Activated CD4-positive, alpha-beta memory T cell treated with anti-CD3 and anti-CD28 coated beads, Interleukin-2, amount 10 ng/mL, durations not matched to agents 7 days and 5 days (primary cell): ENCODE measurements at regions not wholly inside any gene's neighbourhood (a gene's known extent, or its start where the extent isn't known, plus 50 kb on each side); places are given as distances from the start of the nearest gene placed in this dataset.
"Not testable (repeated sequence)": the region's sequence is repeated elsewhere in the genome, so short reads cannot be mapped to it uniquely, and the experiment has no call there.

Experiments used
- CTCF ChIA-PET: fragments of 350-600 bp; sonication (Branson Sonifier 250); formaldehyde crosslinking; loops from one replicate; lab custom pipeline; 2021; ENCODE audit warnings: antibody characterized with exemption, inconsistent platforms; lab: Charles Lee
- POLR2A ChIA-PET: fragments of 350-600 bp; sonication (Branson Sonifier 250); formaldehyde crosslinking; loops from one replicate; lab custom pipeline; 2021; ENCODE audit warnings: antibody characterized with exemption; lab: Charles Lee
- DNase-seq: peaks from one replicate; pipeline ENCODE4 v3.0.0-alpha.2; 2020
- H3K27ac Mint-ChIP-seq: one replicate; pipeline ENCODE4 v1.8.0; 2021; ENCODE audit warnings: mild to moderate bottlenecking, mixed read lengths
- H3K27me3 Mint-ChIP-seq: one replicate; pipeline ENCODE4 v1.8.0; 2021; ENCODE audit warnings: mixed read lengths
- H3K36me3 Mint-ChIP-seq: one replicate; pipeline ENCODE4 v1.8.0; 2021; ENCODE audit warnings: low read depth, mixed read lengths
- H3K4me1 Mint-ChIP-seq: one replicate; pipeline ENCODE4 v1.8.0; 2021; ENCODE audit warnings: mixed read lengths
- H3K4me3 Mint-ChIP-seq: one replicate; pipeline ENCODE4 v1.8.0; 2021; ENCODE audit warnings: mild to moderate bottlenecking, mixed read lengths
- H3K9me3 Mint-ChIP-seq: one replicate; pipeline ENCODE4 v1.8.0; 2021; ENCODE audit warnings: mixed read lengths

- no peaks in the 10 kb centered on the region for H3K27me3 Mint-ChIP-seq
- no peaks in the 10 kb centered on the region for H3K4me1 Mint-ChIP-seq
- CTCF ChIA-PET: no interaction called here
- no peaks in the 10 kb centered on the region for H3K9me3 Mint-ChIP-seq
- POLR2A ChIA-PET: no interaction called here
- DNase-seq: no peak
- H3K36me3 Mint-ChIP-seq: no peaks in the 10 kb centered on the region
- H3K4me3 Mint-ChIP-seq: no peak overlapping the region
- no peak overlapping the region for H3K27ac Mint-ChIP-seq
Measured at GRCh38 chr5:62933261-62933660, 354.6 kb downstream of the LRRC70 start.

- H3K4me3 Mint-ChIP-seq: no peak overlapping the region
- CTCF ChIA-PET: no interaction called here
- no peaks in the 10 kb centered on the region for H3K9me3 Mint-ChIP-seq
Measured at GRCh38 chr5:62931153-62931950, 352.7 kb downstream of the LRRC70 start.

GRCh38 chr5:62922191-62922590, 343.6 kb downstream of the LRRC70 start:
- POLR2A ChIA-PET: no interaction called here
- Mint-ChIP-seq H3K4me1 (no peaks in the 10 kb centered on the region), H3K27ac (no peak overlapping the region), H3K27me3 (no peaks in the 10 kb centered on the region), H3K9me3 (no peaks in the 10 kb centered on the region), H3K4me3 (no peak overlapping the region), H3K36me3 (no peaks in the 10 kb centered on the region)
- no peak for DNase-seq
- CTCF ChIA-PET: no interaction called here

More at GRCh38 chr5:62931153-62931950, 352.7 kb downstream of the LRRC70 start:
- no peak for DNase-seq
- Mint-ChIP-seq H3K4me1 (no peaks in the 10 kb centered on the region), H3K27ac (no peak overlapping the region), H3K36me3 (no peaks in the 10 kb centered on the region), H3K27me3 (no peaks in the 10 kb centered on the region)
- POLR2A ChIA-PET: no interaction called here

- Mint-ChIP-seq H3K9me3 (no peaks in the 10 kb centered on the region), H3K36me3 (no peaks in the 10 kb centered on the region), H3K27me3 (no peaks in the 10 kb centered on the region), H3K4me3 (no peak overlapping the region), H3K27ac (no peak overlapping the region), H3K4me1 (no peaks in the 10 kb centered on the region)
- POLR2A ChIA-PET: no interaction called here
- CTCF ChIA-PET: no interaction called here
- DNase-seq: no peak
Measured at GRCh38 chr5:62920856-62921255, 342.2 kb downstream of the LRRC70 start.

GRCh38 chr5:62909326-62909725, 330.7 kb downstream of the LRRC70 start:
- Mint-ChIP-seq H3K36me3 (no peaks in the 10 kb centered on the region), H3K4me1 (no peaks in the 10 kb centered on the region), H3K4me3 (no peak overlapping the region), H3K27me3 (no peaks in the 10 kb centered on the region), H3K27ac (no peak overlapping the region), H3K9me3 (peaks cover 2% of the 10 kb centered on the region)
- DNase-seq: no peak
- POLR2A ChIA-PET: no interaction called here
- CTCF ChIA-PET: no interaction called here

GRCh38 chr5:62902126-62902525, 323.5 kb downstream of the LRRC70 start:
- ChIA-PET CTCF (no interaction called here), POLR2A (no interaction called here)
- Mint-ChIP-seq H3K9me3 (no peaks in the 10 kb centered on the region), H3K36me3 (no peaks in the 10 kb centered on the region), H3K4me1 (no peaks in the 10 kb centered on the region), H3K4me3 (no peak overlapping the region), H3K27me3 (no peaks in the 10 kb centered on the region), H3K27ac (no peak overlapping the region)
- DNase-seq: no peak

- no peak for DNase-seq
- no peaks in the 10 kb centered on the region for H3K36me3 Mint-ChIP-seq
- POLR2A ChIA-PET: no interaction called here
- H3K4me3 Mint-ChIP-seq: no peak overlapping the region
- H3K27me3 Mint-ChIP-seq: no peaks in the 10 kb centered on the region
- H3K4me1 Mint-ChIP-seq: no peaks in the 10 kb centered on the region
- no peak overlapping the region for H3K27ac Mint-ChIP-seq
- CTCF ChIA-PET: no interaction called here
- H3K9me3 Mint-ChIP-seq: no peaks in the 10 kb centered on the region
Measured at GRCh38 chr5:62900976-62901375, 322.4 kb downstream of the LRRC70 start.

- H3K4me3 Mint-ChIP-seq: no peak overlapping the region
- DNase-seq: no peak
- H3K27ac Mint-ChIP-seq: no peak overlapping the region
- H3K9me3 Mint-ChIP-seq: no peaks in the 10 kb centered on the region
- H3K4me1 Mint-ChIP-seq: no peaks in the 10 kb centered on the region
- no peaks in the 10 kb centered on the region for H3K27me3 Mint-ChIP-seq
- CTCF ChIA-PET: no interaction called here
- H3K36me3 Mint-ChIP-seq: no peaks in the 10 kb centered on the region
- POLR2A ChIA-PET: no interaction called here
Measured at GRCh38 chr5:62896121-62896893, 317.7 kb downstream of the LRRC70 start.

- no peak overlapping the region for H3K27ac Mint-ChIP-seq
Measured at GRCh38 chr5:62886603-62887315, 308.1 kb downstream of the LRRC70 start.

GRCh38 chr5:62837330-62837729, 258.7 kb downstream of the LRRC70 start:
- H3K9me3 Mint-ChIP-seq: not testable (repeated sequence)

More at GRCh38 chr5:62886603-62887315, 308.1 kb downstream of the LRRC70 start:
- DNase-seq: no peak
- Mint-ChIP-seq H3K27me3 (no peaks in the 10 kb centered on the region), H3K9me3 (no peaks in the 10 kb centered on the region), H3K4me3 (no peak overlapping the region), H3K4me1 (no peaks in the 10 kb centered on the region), H3K36me3 (no peaks in the 10 kb centered on the region)
- POLR2A ChIA-PET: no interaction called here
- CTCF ChIA-PET: no interaction called here

GRCh38 chr5:62829604-62829986, 251.0 kb downstream of the LRRC70 start:
- DNase-seq: no peak
- no peaks in the 10 kb centered on the region for H3K27me3 Mint-ChIP-seq
- no peaks in the 10 kb centered on the region for H3K4me1 Mint-ChIP-seq
- no peak overlapping the region for H3K27ac Mint-ChIP-seq
- H3K36me3 Mint-ChIP-seq: no peaks in the 10 kb centered on the region
- ChIA-PET POLR2A (no interaction called here), CTCF (no interaction called here)
- no peak overlapping the region for H3K4me3 Mint-ChIP-seq
- H3K9me3 Mint-ChIP-seq: no peaks in the 10 kb centered on the region

More at GRCh38 chr5:62837330-62837729, 258.7 kb downstream of the LRRC70 start:
- H3K36me3 Mint-ChIP-seq, DNase-seq, H3K27me3 Mint-ChIP-seq, H3K4me3 Mint-ChIP-seq, H3K27ac Mint-ChIP-seq, H3K4me1 Mint-ChIP-seq, POLR2A ChIA-PET: not testable (repeated sequence)
- CTCF ChIA-PET: interaction anchor here (0.6 kb wide), 1 partner anchor 380 kb away, joined by 3 read pairs; no protein-coding TSS in a partner anchor

- no peaks in the 10 kb centered on the region for H3K36me3 Mint-ChIP-seq
- DNase-seq: no peak
- no peaks in the 10 kb centered on the region for H3K9me3 Mint-ChIP-seq
- H3K4me3 Mint-ChIP-seq: no peak overlapping the region
- no peaks in the 10 kb centered on the region for H3K27me3 Mint-ChIP-seq
- ChIA-PET CTCF (no interaction called here), POLR2A (no interaction called here)
- H3K4me1 Mint-ChIP-seq: no peaks in the 10 kb centered on the region
- no peak overlapping the region for H3K27ac Mint-ChIP-seq
Measured at GRCh38 chr5:62828742-62829603, 250.4 kb downstream of the LRRC70 start.
